K562 (cell line): ENCODE measurements at regions not wholly inside any gene's neighbourhood (a gene's known extent, or its start where the extent isn't known, plus 50 kb on each side); places are given as distances from the start of the nearest gene placed in this dataset.

Experiments
- ATAC-seq: fragments of 200-7000 bp; cut with Tn5 transposase; 3 replicates; pipeline ENCODE4 v1.9.1; 2020; ENCODE audit warnings: moderate library complexity
- BruUV-seq: library from RNA; stranded (reverse); fragments of 400-500 nt; replicated peaks from 2 replicates; lab custom pipeline; 2021; lab: Mats Ljungman, UMichigan
- CTCF ChIA-PET: fragments of 300-600 bp; formaldehyde crosslinking; extraction: SDS; loops from one replicate; lab custom pipeline; 2021; ENCODE audit warnings: low intra/inter-chr PET ratio; lab: Yijun Ruan, JAX
- POLR2A ChIA-PET: fragments of 300-600, 350-650 bp; sonication (Branson Sonifier 250); formaldehyde crosslinking; extraction: SDS; loops from one replicate; lab custom pipeline; 2021; ENCODE audit warnings: antibody characterized with exemption, inconsistent platforms; lab: Yijun Ruan, JAX
- DNase-seq, 4 experiments: peaks; one replicate each; pipeline versions ENCODE4 v3.0.0 to v3.0.0-alpha.2; 2011 to 2018; ENCODE audit warnings: low spot score in 3 of 4, mixed read lengths in 3 of 4; ENCODE audit errors: extremely low read depth in 1 of 4
- FAIRE-seq: peaks from 2 replicates; lab custom pipeline; 2011; peaks lifted over from hg19 to GRCh38; lab: Jason Lieb, UNC
- H2AFZ ChIP-seq: 2 replicates; pipeline ENCODE4 v1.6.0; 2011; ENCODE audit warnings: low read depth, low read length, control low read depth, inconsistent platforms
- H3K27ac ChIP-seq: fragments of 200-600 bp; 3 replicates; pipeline ENCODE4 v1.8.0; 2011; ENCODE audit warnings: low read depth, mild to moderate bottlenecking, control low read depth, inconsistent platforms, low read length, moderate library complexity, mixed read lengths; ENCODE audit errors: extremely low read depth
- H3K27me3 ChIP-seq, 2 experiments: fragments of 300-600 bp in 1 of 2; 2 replicates in 1 of 2; 3 replicates in 1 of 2; pipeline versions ENCODE4 v1.6.0 to v1.8.0; 2011; ENCODE audit warnings: inconsistent platforms in 2 of 2, low read length in 2 of 2, mild to moderate bottlenecking in 1 of 2, mixed read lengths in 1 of 2, moderate library complexity in 1 of 2; ENCODE audit not compliant: control insufficient read depth in 2 of 2, insufficient read depth in 2 of 2
- H3K36me3 ChIP-seq: fragments of 300-600 bp; 3 replicates; pipeline ENCODE4 v1.8.0; 2011; ENCODE audit warnings: mild to moderate bottlenecking, low read length, inconsistent platforms; ENCODE audit not compliant: control insufficient read depth, insufficient read depth
- H3K4me1 ChIP-seq, 2 experiments: fragments of 200-600 bp in 1 of 2; replicated peaks in 1 of 2; 2 replicates in 1 of 2; 3 replicates in 1 of 2; pipeline versions ENCODE4 v1.5.1 to v1.8.0; 2011; ENCODE audit warnings: inconsistent platforms in 2 of 2, low read length in 2 of 2, mild to moderate bottlenecking in 1 of 2, mixed read lengths in 1 of 2, moderate library complexity in 1 of 2; ENCODE audit not compliant: control insufficient read depth in 2 of 2, insufficient read depth in 2 of 2
- H3K4me2 ChIP-seq: 2 replicates; pipeline ENCODE4 v1.6.1; 2011; ENCODE audit warnings: low read length, control low read depth, inconsistent platforms, mixed read lengths; ENCODE audit not compliant: insufficient read depth
- H3K4me3 ChIP-seq: fragments of 200-600 bp; sonication (generic), shearing (Covaris generic); 2 replicates; pipeline ENCODE4 v1.5.1; 2016; ENCODE audit warnings: control low read depth, inconsistent platforms
- H3K79me2 ChIP-seq: fragments of 200-600 bp; 3 replicates; pipeline ENCODE4 v1.8.0; 2011; ENCODE audit warnings: low read length, inconsistent platforms; ENCODE audit not compliant: control insufficient read depth, insufficient read depth
- H3K9ac ChIP-seq, 2 experiments: 2 replicates each; pipeline versions ENCODE4 v1.6.0 to v1.6.1; 2011; ENCODE audit warnings: low read depth in 2 of 2, low read length in 2 of 2, control low read depth in 1 of 2, inconsistent platforms in 1 of 2, mild to moderate bottlenecking in 1 of 2, mixed read lengths in 1 of 2; ENCODE audit not compliant: insufficient read depth in 1 of 2
- H3K9me1 ChIP-seq: one replicate; pipeline ENCODE4 v1.6.0; 2011; ENCODE audit warnings: inconsistent platforms, mild to moderate bottlenecking, low read length, moderate library complexity; ENCODE audit not compliant: control insufficient read depth, insufficient read depth
- H3K9me3 ChIP-seq: replicated peaks from 2 replicates; pipeline ENCODE4 v1.5.1; 2011; ENCODE audit warnings: low read depth, low read length, inconsistent platforms; ENCODE audit not compliant: control insufficient read depth, insufficient read depth
- H4K20me1 ChIP-seq: replicated peaks from 2 replicates; pipeline ENCODE4 v1.6.1; 2011; ENCODE audit warnings: low read length, inconsistent platforms, mixed read lengths; ENCODE audit not compliant: control insufficient read depth, insufficient read depth
- ATF4 ChIP-seq: fragments of 450-650 bp; formaldehyde crosslinking; IDR thresholded peaks from 2 replicates; pipeline ENCODE4 v1.4.0; 2022; ENCODE audit warnings: mild to moderate bottlenecking, moderate library complexity
- HDAC8 ChIP-seq: fragments of 450-650 bp; IDR thresholded peaks from 2 replicates; pipeline ENCODE4 v1.6.1; 2016; ENCODE audit warnings: mild to moderate bottlenecking, missing genetic modification characterization, moderate library complexity, missing compliant biosample characterization
- HSF4 ChIP-seq: fragments of 250-450 bp; sonication (Bioruptor Pico); IDR thresholded peaks from 2 replicates; pipeline ENCODE4 v2.1.2; 2022; ENCODE audit warnings: mild to moderate bottlenecking, moderate library complexity, borderline replicate concordance
- PPARD ChIP-seq: fragments of 250-450 bp; sonication (Bioruptor Pico); IDR thresholded peaks from 2 replicates; pipeline ENCODE4 v1.8.0; 2022; ENCODE audit warnings: inconsistent platforms, mild to moderate bottlenecking, moderate library complexity
- RFX1 ChIP-seq: fragments of 450-650 bp; IDR thresholded peaks from 2 replicates; pipeline ENCODE4 v1.6.1; 2016; ENCODE audit warnings: mild to moderate bottlenecking, moderate library complexity
- SMARCB1 ChIP-seq: IDR thresholded peaks from 2 replicates; pipeline ENCODE4 v1.6.1; 2011; ENCODE audit warnings: improper control_type of control experiment, low read depth; ENCODE audit not compliant: insufficient read length
- SREBF1 ChIP-seq: fragments of 150-350 bp; IDR thresholded peaks from 2 replicates; pipeline ENCODE4 v1.6.1; 2014; ENCODE audit warnings: antibody characterized with exemption, low read depth, low read length, borderline replicate concordance
- TRIM24 ChIP-seq, 2 experiments: fragments of 450-650 bp; IDR thresholded peaks; 2 replicates each; pipeline ENCODE4 v1.6.1; 2016
- WGBS: fragments of 100-300 bp; shearing (Covaris generic); methylation state at CpG from one replicate; pipeline ENCODE4 v1.1.6; 2016; ENCODE audit warnings: low coverage, mixed read lengths; ENCODE audit not compliant: insufficient coverage; ENCODE audit errors: missing lambda C conversion rate; 5-methylcytosine and 5-hydroxymethylcytosine counted together
- in situ Hi-C: fragments of 300-500 bp; cut with MboI; formaldehyde crosslinking; loops from 4 replicates; pipeline ENCODE4 v1.15.0; 2018; ENCODE audit warnings: inconsistent platforms, mixed read lengths
- intact Hi-C: fragments of 100-400 bp; cut with micrococcal nuclease; formaldehyde crosslinking; loops from 2 replicates; pipeline ENCODE4 v1.14.2; 2022

GRCh38 chr7:17706275-17706674 lies 234.0 kb downstream of the SNX13 start:
- no peak overlapping the region for H3K4me3 ChIP-seq
- H3K4me1 ChIP-seq, result no peaks in the 10 kb centered on the region
- ATAC-seq, result no peak
- intact Hi-C loops, result loop anchor here (2.0 to 10.0 kb wide), 5 partner anchors 65 to 1349 kb away; no protein-coding TSS in a partner anchor
- in situ Hi-C loops, result no loop called here
- no peaks in the 10 kb centered on the region for H3K79me2 ChIP-seq
- POLR2A ChIA-PET, result no interaction called here
- 0 out of 2 replicates have a peak overlapping the region, but pooled peaks have one; percentile 4 for H2AFZ ChIP-seq
- H3K36me3 ChIP-seq, result no peaks in the 10 kb centered on the region
- no peak overlapping the region for H3K27ac ChIP-seq
- TF ChIP-seq SREBF1 (no peak), ATF4 (CRISPR knock-in tag) (no peak), TRIM24 (IDR thresholded peaks at IDR 0.05) (no peak), HSF4 (no peak), PPARD (CRISPR knock-in tag) (no peak), SMARCB1 (no peak), HDAC8 (tag) (no peak), RFX1 (no peak)
- TF ChIP-seq, all 486 proteins: peak for 0
- Histone ChIP-seq H3K27me3 (no peaks in the 10 kb centered on the region), H3K9me3 (no peaks in the 10 kb centered on the region), H4K20me1 (no peaks in the 10 kb centered on the region), H3K9me1 (no peaks in the 10 kb centered on the region), H3K9ac (no peak overlapping the region), H3K4me2 (no peak overlapping the region)
- FAIRE-seq (no peak), DNase-seq (no peak)
- no TSS peak for BruUV-seq
- 2% methylated on average over 4 of the region's 4 CpGs for WGBS
- CTCF ChIA-PET, result interaction anchor here (0.7 kb wide), 1 partner anchor 1345 kb away, joined by 3 read pairs; no protein-coding TSS in a partner anchor
